NCI-H1417 (cell line): ENCODE measurements at regions not wholly inside any gene's neighbourhood (a gene's known extent, or its start where the extent isn't known, plus 50 kb on each side); places are given as distances from the start of the nearest gene placed in this dataset.
A peak's percentile ranks its signal among the peaks of the same experiment; 100 is the strongest.

Experiments used
- DNase-seq, 3 experiments: peaks; one replicate each; lab custom pipeline; 2025; lab: John Stamatoyannopoulos, UW

DNA sequence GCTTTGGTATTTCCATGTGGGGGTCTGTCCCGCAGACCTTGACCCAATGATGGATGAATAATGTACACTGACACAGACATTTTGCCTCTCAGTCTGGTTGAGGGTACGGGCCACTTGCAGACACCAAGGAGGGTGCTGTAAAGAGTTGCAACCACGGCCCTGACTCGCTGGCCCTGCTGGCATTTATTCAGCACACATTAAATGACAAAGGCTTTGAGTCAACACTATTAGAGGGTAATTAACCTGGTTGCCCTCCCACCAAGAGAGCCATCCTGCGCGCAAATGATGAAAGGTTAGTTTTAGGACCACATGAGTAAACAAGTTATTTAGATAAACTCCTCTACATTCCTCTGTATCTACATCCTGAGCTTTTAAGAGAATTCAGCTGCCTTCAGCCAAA, 308.9 kb upstream of the MMS22L start:
- no peak for DNase-seq

DNA sequence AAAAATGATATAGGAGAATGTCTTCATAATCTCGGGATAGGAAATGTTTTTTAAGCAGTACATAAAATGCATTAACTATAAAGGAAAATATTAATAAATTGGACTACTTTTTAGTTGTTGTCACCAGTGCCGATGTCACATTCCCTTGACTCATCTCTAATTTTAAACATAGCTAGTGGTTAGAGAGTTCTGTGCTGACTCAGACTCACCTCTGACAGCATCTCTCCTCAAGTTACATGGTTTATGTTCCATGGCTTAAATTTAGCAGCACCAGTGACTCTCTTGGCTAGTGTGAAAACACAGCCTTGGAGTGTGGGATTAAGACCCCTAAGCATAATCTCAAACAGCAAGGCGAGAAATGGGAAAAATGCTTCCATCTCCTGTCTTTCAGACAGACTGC, 311.8 kb upstream of the MMS22L start:
- DNase-seq: no peak

DNA sequence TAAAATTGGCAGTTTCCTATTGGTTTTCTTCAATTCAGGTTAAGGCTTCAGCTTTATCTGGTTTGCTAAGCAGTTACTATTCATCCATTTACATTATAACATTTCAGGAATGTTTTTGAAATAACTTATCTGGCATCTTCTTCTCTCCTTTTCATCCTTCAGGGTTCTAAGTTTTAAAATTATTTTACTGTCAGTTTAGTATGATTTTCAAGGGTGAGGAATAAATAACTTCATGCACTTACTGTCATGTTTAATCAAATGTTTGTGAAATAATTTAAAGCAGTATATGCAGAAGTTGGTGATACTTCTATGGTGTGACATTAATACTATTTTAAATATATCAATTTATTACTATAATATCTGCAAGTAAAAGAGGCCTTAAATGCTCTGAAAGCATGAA, 338.1 kb upstream of the MMS22L start:
- no peak for DNase-seq

DNA sequence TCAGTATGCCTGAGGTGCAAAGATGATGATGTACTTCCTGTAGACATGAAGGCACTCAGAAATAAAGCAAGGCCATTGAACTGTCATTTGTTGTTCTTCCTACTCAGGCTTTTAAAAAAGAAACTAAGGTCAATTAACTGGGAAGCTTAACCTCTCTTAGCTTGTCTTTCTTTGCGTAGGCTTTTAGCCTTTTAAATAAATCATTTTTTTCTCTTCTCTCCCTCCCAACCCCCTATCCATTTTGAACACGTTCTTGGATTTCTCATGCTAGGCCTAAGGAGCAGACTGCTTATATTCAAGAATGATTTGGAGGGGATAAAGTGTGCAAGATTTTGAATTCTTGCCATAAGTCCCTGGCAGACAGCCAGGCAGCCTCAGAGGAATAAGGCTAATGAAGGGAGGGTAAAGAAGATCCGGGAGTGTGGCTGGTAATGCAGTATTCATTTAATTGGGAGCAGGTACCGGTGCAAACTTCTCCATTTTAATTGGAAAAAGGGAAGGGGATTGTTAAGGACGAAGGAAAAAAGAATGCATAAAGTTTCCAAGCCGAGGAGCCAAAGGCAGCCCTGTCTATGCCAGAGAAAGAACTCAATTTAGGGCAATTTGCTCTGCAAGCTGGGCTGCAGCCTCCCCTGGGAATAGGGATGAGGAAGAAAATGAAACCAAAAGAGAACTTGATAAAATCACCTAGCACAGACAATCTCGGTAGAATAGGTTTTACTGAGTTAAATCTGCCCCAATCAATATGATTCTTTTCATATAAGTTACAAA, 343.8 kb upstream of the MMS22L start:
- DNase-seq: peak in 2 of 3 experiments; percentile 36 to 80

DNA sequence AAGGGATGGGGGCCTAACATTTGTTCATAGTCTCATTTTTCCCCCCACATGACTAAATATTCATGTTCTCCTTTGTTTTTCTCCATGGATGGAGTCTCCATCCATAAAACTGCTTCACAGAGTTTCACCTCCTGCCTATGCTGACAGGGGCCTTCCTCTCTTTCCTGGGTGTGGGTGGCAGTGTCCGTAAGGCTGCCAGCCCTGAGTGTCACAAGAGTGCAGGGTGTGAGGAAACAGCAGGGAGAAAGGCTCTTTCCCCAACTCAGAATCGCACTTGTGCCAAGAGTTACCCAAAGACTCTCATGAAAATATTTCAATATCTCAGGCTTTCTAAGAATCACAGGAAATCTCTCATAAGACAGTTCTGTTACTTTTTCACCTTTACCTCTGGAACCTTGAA, 346.2 kb upstream of the MMS22L start:
- DNase-seq: no peak

DNA sequence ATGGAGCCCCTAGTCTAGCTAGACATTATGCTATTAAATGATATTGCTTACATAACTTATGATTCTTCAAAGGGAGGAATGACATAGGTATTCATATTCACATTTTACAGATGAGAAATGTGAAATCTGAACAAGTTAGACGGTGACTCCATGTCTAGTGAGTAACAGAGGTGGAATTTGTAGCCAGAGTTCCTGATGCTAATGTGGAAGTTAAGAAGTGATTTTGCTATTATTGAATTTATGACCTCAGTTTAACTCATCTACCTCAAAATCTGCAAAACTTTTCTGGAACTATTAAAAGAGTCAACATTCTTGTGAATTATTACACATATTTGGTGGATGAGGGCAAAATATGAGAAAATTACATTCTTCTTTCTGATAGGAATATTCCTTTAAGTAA, 347.6 kb upstream of the MMS22L start:
- DNase-seq: no peak

DNA sequence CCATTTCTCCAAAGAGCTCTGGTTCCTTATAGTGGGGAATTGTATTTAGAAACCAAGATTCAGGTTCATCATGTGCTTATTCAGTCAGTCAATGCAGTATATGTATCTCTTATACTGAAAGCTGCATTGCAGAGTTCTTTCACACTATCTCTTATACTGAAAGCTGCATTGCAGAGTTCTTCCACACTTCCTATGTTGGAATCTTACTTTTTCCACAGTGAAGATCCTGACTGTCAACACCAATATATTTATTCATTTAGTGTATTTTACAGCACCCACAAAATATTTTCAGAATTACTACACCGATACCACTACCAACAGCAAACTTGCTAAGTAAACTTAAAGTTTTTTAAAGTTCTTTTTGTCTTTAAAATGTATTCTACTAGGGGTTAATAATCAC, 349.3 kb upstream of the MMS22L start:
- DNase-seq: no peak

DNA sequence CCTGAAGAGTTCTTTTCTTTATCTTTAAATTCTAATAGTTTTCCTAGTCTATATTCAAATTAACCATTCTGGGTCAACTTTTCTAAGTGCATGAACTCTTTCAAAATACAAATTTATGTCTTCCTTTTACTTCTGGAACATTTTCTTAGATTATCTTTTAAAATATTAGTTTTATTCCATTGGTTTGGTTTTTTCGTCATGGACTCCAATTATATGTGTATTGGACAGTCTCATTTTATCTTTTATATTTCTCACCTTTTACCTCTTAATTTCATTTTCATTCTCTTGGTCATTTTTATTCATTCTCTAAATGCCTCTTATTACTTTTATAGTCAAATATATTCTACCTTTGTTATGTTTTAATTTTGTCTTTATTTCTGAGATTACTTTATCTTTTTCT, 356.7 kb upstream of the MMS22L start:
- no peak for DNase-seq

DNA sequence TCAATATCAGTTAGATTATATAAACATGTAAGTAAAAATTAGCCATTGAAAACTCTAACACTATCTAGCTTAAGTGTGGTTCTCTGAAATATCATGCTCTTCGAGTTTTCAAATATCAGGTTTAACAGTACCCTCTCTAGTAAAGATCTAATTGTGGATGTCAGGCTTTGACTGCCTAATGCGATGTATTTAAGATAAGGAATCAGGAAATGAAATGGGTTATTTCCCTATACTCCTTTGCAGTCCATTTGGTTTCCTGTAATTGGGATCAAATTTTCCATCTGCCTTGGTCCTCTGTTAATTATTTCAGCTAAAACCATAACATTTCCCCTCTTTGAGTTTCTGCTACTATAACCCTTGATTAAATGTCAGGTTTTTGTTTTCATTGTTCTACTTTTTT, 361.3 kb upstream of the MMS22L start:
- DNase-seq: no peak

DNA sequence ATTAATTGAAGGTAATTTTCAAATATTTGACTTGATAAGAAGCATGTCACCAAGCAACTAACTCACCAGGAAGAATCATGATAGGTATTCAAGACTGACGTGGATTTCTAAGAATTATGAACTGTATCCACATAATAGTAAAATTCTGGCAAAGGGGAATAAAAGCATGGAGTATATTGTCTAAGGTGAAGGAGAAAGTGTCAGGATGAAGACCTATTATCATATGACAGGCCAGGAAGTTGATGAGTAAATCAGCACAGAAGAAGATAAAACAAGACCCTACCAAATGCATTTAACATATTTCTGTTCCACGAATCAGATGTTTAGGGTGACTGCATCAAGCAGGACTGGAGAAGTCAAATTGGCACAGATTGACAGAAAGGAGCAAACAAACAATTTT, 362.7 kb upstream of the MMS22L start:
- DNase-seq: no peak

DNA sequence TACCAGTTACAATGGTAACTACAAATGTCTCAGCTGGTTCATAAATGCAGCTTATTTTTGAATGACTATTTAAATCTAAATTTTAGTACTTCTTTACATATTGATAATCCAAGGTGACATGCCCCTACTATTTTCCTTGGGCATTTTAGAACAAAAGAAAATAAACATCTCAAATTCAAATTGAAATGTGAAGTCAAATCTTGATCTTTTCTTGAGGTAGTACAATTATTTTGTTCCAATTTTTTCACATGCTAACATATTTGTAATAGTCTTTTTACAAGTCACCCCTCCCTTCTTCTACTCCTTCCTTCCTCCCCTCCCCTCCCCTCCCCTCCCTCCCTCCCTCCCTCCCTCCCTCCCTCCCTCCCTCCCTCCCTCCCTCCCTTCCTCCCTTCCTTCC, 370.1 kb upstream of the MMS22L start:
- DNase-seq: no peak

DNA sequence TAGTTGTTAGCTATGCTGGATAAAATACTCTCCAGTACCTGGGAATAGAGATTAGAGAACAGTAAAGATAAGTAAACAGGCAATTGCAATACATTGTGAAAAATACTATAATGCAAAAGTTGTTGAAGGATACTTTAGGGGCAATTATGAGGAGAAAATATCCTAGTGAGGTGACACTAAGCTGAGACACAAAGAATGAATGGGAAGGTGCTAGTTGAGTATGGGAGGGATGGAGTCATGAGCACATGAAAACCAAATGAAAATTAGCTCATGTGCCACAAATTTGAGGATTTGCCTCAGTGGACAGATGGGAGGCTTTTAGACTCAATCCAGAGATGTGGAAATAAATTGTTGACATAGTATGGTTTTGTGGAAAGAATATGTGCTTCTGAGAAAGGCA, 370.5 kb upstream of the MMS22L start:
- DNase-seq: no peak

DNA sequence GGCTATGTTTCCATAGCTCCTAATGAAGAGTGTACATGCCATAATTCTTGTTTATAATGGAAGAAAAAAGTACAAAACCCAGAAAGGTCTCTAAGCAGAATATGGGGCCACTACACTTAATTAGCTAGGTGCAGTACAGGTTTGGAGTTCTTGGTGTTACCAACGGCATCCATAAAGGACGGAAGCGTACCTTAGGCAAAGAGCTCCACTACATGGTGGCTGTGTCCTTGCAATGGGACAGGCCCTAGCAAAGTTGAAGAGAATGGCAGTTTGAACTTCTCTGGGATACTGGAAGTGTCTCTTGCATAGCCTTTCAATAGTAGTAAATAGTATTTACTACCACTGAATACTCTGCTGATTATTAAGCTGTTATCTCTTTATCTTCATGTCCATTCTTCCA, 371.7 kb upstream of the MMS22L start:
- DNase-seq: no peak

DNA sequence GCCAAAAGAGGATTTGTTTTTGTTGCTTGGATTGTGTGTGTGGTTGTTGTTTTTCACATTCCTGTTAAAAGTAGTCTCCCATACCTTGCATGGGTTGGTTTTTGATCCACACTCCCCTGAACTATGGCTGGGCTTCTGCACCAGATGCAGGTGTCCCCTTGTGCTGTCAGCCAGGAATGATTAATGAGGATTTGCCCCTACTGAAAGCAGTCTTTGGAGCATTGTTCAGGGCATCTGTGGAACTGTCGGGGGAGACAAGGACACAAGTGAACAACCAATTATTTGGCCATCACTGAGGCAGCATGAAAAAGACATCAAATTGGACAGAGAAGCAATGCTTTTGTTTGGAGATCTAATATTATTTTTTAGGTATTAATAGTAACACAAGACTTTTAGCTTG, 373.2 kb upstream of the MMS22L start:
- peak in 2 of 3 experiments; percentile 7 to 73 for DNase-seq

DNA sequence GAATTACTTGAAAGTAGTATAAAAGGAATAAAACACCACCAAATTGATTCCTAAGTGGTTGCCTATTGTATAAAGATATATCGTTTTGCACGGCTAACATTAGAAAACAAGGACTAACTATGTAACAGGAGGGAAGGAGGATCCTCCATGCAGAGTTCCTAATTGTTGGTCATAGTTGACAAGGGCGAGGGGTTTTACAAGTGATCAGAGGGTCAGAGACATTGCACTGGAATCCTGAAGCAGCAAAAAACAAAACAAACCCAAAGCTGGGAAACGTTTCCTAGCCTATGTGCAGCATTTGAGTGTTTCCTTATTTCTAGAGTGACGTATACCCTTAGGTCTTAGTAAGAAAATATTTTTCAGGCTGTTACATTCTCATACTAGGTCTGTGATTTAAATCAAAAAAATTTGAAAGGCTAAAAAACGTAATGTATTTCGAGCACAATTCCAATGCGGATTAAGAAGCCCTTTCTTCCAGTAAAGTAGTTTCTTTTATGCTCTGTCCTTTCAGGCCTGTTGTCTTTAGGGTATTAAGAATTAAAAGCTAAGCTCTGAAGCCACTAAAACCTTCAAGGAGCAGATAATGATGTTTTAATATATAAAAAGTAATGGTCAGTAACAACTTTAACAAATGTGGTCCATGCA, 373.8 kb upstream of the MMS22L start:
- peak in 1 of 3 experiments; percentile 30 for DNase-seq

DNA sequence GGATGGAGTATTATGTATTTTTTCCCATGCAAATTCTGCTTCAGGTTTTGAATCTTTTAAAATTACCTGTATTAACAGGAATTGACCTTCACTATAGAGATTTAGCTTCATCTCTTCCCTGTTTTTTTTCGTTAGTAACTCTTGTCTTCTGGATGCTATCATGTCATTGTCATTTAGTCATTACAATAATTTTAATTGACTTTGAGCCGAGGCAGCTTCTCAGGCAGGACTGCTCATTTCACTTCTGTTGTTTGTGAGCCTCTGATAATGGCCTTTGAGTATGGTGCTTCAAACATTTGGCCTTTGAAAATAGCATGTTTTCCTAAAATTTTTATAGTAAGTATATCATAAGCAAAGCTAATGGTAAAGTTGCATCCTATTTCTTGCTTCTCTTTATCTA, 375.1 kb upstream of the MMS22L start:
- no peak for DNase-seq

DNA sequence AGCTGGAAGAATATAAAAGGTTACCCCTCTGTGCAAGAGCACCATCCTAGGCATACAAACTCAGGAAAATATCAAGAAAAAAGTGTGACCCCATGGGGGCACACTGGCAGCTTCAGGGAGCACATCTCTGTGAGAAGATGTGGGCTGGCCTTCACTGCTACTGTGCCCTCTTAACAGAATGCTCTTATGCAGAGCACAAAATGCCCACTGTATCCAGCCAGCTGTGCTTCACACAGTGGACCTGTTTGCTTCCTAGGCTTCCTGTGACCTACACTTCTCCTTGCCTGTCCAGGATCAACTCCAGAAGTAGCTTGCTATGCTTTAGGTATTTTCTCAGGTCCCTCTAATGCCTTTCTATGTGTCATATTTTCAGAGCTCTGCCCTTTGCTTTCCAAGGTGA, 380.2 kb upstream of the MMS22L start:
- no peak for DNase-seq

DNA sequence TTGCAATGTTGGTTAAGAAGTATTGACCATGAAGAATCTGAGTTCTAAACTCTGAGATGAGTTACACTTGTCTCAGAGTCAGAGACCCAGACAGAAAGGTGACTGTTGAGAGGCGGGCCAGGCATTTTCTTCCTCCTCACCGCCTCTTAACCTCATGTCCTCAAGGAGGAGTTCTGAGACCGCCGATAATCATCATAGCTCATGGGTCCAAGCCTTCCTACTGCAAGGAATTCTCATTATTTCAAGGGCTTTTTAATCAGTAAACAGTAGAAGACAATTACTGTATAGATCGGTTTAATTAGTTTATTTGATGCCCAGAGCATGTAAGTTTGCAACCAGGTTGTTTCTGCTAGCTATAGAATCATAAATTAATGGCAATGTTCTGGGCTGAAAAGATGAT, 382.4 kb upstream of the MMS22L start:
- peak in 1 of 3 experiments; percentile 22 for DNase-seq

DNA sequence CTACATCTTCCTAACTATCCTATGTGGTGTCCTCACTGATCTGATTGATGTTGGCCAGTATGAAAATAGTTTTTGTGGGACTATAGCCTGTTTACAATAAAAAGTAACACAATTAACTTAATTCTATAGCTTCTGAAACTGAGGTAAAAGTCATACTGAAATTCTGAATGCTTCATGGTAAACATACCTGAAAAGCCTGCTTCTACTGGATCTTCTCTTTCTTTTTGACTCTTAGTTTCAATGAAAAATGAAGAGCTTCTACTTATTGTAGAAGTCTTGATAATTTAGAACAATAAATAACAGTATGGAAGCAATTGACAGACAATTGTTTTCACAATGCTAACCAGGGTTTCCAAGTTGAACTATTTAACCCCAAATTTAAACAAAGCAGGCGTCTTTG, 383.9 kb upstream of the MMS22L start:
- no peak for DNase-seq

DNA sequence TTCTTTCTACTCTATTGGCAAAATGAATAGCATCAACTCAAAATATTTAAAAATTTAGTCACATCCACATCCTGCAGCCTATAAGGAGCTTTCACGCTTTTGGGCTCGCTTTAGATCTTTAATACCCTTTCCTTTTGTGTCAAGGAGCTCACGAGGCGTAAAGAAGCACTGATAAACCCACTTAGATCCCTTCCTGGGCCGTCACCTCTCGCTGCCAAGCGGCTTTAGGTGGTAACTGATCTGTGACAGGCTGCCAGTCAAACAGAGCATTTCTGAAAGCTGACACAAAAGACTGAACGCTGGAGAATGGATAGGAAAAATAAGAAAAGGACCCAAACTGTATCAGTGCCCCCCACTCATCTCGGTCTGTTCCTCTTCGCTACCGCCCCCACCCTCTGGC, 385.7 kb upstream of the MMS22L start:
- DNase-seq: peak in 1 of 3 experiments; percentile 27

DNA sequence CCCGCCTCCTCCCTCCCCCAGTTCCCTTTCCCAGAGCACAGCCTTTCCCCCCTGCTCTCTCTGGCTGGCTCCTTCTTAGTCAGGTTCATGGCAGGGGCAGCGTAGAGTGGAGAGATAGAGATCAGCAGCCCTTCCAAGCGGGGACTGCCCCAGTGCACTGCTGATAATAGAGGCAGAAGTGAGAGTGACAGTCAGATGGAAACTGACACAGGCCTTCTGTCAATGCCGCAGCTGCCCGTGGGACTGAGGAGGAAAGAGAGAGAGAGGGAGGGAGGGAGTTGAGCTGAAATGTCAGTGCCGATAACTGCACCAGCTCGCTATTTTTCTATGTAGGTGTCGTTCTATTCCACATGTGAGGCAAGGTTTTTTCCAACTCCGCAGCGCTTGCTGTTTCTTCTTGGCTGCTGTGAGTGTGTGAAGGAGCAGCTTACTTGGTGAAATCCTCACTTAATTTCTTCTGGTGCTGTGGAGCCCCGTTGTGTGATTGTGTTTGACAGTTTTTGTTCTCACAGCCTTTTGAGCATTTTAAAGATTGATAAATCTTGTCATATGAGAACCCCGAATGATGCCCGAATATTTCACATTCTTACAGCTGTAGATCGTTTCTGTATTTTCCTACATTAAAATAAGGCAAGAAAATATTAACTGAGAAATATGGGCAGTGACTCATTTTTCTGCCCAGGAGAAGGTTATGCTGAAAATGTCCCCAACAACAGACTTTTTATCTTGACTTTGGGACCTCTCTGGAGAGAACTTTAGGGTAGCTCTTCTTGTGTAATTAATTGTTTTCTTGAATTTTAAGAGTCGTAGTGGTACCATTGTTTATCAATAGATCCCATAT, 386.4 kb upstream of the MMS22L start:
- peak in 1 of 3 experiments; percentile 4 for DNase-seq

DNA sequence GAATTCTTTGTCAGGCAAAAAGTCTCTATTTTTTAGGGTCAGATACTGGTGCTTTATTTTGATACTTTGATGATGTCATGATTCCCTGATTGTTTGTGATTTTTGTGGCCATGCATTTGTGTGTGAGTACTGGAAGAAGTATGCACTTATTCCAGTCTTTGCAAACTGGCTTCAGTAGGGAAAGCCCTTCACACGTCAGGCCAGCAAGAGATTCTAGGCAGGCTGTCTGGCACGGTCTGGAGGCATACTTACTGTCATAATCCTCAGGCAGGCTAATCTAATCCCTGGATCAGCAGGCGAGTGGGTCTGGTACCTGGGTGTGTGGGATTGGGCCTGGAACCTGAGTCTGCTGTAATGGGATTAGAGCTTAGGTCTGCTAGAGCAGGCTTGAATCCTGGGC, 391.8 kb upstream of the MMS22L start:
- no peak for DNase-seq

DNA sequence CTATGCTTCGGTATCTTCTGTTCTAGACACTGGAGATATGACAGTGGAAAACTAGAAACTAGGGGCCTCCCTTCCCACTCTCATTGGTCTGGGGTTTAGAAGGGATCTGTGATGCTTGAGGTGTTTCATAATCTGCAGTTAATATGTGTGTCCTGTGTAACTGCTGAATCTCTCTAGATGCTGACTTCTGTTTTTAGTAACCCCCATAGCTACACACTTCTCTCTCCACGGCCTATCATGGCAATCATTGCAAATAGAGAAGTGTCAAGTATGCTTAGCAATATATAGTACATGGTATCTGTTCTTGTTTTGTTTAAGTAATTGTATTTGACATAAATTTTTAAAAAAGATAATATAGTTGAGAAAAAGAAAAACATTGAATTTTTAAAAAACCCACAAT, 394.6 kb upstream of the MMS22L start:
- no peak for DNase-seq
